ENCODE measurements at regions not wholly inside any gene's neighbourhood (a gene's known extent, or its start where the extent isn't known, plus 50 kb on each side); places are given as distances from the start of the nearest gene placed in this dataset.
"Not testable (repeated sequence)": the region's sequence is repeated elsewhere in the genome, so short reads cannot be mapped to it uniquely, and the experiment has no call there.

DNA sequence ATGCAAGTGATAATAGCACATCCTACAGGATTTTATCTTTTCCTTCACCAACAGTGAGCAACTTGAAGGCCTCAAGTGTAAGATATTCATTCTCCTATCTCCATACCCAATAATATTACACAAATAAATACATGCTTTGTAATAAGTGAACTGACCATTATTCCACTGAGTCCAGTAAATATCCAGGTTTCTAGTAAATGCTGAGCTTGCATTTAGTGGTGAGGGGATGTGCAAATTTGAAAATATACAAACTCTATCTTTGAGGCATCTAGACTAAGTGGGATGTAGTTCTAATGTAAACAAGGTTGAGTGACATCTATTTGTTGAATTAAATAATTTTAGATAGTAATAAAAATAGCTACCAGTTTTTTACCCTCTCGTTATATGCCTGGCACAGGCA lies 587.6 kb upstream of the IL12A start:
- Histone ChIP-seq H3K27me3 (ENCODE audit: control insufficient read depth in 5 of 5, insufficient read depth in 4 of 5, low read length in 5 of 5) (no peaks in the 10 kb centered on the region), H3K4me3 (ENCODE audit: low read depth in 1 of 5, low read length in 5 of 5) (no peak overlapping the region)

DNA sequence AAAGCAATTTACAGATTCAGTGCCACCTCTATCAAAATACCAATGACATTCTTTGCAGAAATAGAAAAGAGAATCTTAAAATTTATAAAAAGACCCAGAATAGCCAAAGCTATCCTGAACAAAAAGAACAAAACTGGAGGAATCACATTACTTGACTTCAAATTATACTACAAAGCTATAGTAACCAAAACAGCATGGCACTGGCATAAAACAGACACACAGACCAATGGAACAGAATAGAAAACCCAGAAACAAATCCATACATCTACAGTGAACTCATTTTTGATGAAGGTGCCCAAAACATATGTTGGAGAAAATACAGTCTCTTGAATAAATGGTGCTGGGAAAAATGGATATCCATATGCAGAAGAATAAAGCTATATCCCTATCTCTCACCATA lies 578.9 kb upstream of the IL12A start:
- H3K4me3 ChIP-seq (ENCODE audit: low read depth in 1 of 5, low read length in 5 of 5); H3K27me3 ChIP-seq (ENCODE audit: control insufficient read depth in 5 of 5, insufficient read depth in 4 of 5, low read length in 5 of 5); H3K4me1 ChIP-seq (ENCODE audit: control insufficient read depth in 5 of 5, insufficient read depth in 5 of 5, low read length in 5 of 5); H3K27ac ChIP-seq (ENCODE audit: low read depth, low read length); H3K36me3 ChIP-seq (ENCODE audit: control insufficient read depth in 5 of 5, insufficient read depth in 5 of 5, low read length in 5 of 5); H3K9ac ChIP-seq (ENCODE audit: low read length in 5 of 5): not testable (repeated sequence)
- H3K9me3 ChIP-seq (ENCODE audit: control insufficient read depth in 5 of 5, low read length in 5 of 5): peaks cover 3 to 15% (median 13%) of the 10 kb centered on the region in 5 donors

More for the DNA sequence above, 587.6 kb upstream of the IL12A start:
- Histone ChIP-seq H3K9ac (ENCODE audit: low read length in 5 of 5) (no peak overlapping the region), H3K9me3 (ENCODE audit: control insufficient read depth in 5 of 5, low read length in 5 of 5) (peaks cover 0 to 3% (median 3%) of the 10 kb centered on the region in 5 donors), H3K36me3 (ENCODE audit: control insufficient read depth in 5 of 5, insufficient read depth in 5 of 5, low read length in 5 of 5) (no peaks in the 10 kb centered on the region), H3K27ac (ENCODE audit: low read depth, low read length) (no peak overlapping the region), H3K4me1 (ENCODE audit: control insufficient read depth in 5 of 5, insufficient read depth in 5 of 5, low read length in 5 of 5) (no peaks in the 10 kb centered on the region)

DNA sequence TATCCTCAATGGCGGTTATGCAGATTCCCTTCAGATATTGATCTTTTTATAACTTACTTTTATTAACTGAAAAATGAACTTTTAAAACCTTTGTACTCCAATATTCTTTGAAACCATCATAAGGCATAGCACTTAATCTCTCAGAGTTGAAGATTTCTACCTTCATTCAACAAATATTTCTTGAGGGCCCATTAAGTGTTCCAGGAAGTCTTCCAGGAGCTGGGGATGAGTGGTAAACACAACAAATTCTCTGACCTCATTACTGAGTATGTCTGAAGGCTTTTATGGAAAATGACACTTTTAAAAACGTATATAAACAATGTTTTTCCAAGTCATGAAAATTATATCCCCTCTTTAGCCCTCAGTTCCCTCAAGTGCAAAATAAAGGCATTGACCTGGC lies 575.3 kb upstream of the IL12A start:
- H3K4me1 ChIP-seq (ENCODE audit: control insufficient read depth in 5 of 5, insufficient read depth in 5 of 5, low read length in 5 of 5): no peaks in the 10 kb centered on the region
- H3K27me3 ChIP-seq (ENCODE audit: control insufficient read depth in 5 of 5, insufficient read depth in 4 of 5, low read length in 5 of 5): no peaks in the 10 kb centered on the region
- H3K9me3 ChIP-seq (ENCODE audit: control insufficient read depth in 5 of 5, low read length in 5 of 5): peaks cover 3 to 16% (median 13%) of the 10 kb centered on the region in 5 donors
- no peak overlapping the region for H3K9ac ChIP-seq (ENCODE audit: low read length in 5 of 5)
- no peak overlapping the region for H3K27ac ChIP-seq (ENCODE audit: low read depth, low read length)
- H3K4me3 ChIP-seq (ENCODE audit: low read depth in 1 of 5, low read length in 5 of 5): no peak overlapping the region
- no peaks in the 10 kb centered on the region for H3K36me3 ChIP-seq (ENCODE audit: control insufficient read depth in 5 of 5, insufficient read depth in 5 of 5, low read length in 5 of 5)

DNA sequence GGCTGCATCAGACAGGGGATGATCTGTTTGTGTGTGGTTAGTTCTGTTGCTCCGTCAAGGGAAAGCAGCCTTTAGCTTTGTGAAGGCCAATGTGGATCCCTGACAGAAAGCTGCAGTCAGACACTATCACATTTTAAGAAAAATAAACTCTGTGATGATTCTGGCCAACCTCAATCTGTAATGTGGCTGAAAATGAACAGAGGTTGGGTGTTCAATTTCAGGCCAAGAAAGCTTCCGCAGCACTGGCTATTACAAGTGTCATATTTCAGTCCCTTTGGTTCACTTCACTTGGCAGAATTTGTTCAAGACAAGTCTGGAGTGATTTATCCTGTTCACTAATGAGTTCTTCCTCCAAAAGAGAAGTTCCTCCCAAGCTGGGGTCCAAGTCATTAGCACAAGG lies 571.8 kb upstream of the IL12A start:
- Histone ChIP-seq H3K4me3 (ENCODE audit: low read depth in 1 of 5, low read length in 5 of 5) (no peak overlapping the region), H3K9me3 (ENCODE audit: control insufficient read depth in 5 of 5, low read length in 5 of 5) (peaks cover 0 to 5% (median 4%) of the 10 kb centered on the region in 5 donors), H3K4me1 (ENCODE audit: control insufficient read depth in 5 of 5, insufficient read depth in 5 of 5, low read length in 5 of 5) (no peaks in the 10 kb centered on the region), H3K27ac (ENCODE audit: low read depth, low read length) (no peak overlapping the region), H3K36me3 (ENCODE audit: control insufficient read depth in 5 of 5, insufficient read depth in 5 of 5, low read length in 5 of 5) (no peaks in the 10 kb centered on the region), H3K27me3 (ENCODE audit: control insufficient read depth in 5 of 5, insufficient read depth in 4 of 5, low read length in 5 of 5) (no peaks in the 10 kb centered on the region), H3K9ac (ENCODE audit: low read length in 5 of 5) (no peak overlapping the region)

DNA sequence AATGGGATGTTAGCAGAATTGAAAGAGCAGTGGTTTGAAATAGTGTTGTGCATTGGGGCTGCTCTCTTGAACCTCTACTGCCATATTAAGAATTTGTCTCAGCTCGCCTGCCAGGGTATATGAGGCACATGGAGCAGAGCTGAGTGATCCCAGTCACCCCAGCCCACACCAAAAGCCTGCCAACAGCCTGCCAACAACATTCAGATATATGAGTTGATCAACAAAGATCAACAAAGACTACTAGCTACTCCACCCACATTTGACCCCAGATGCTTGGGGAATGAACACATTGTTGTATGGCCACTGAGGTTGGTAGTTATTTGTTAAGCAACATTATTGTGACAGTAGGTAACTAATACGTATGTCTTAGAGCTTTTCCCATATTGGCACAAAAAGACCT lies 570.9 kb upstream of the IL12A start:
- no peaks in the 10 kb centered on the region for H3K4me1 ChIP-seq (ENCODE audit: control insufficient read depth in 5 of 5, insufficient read depth in 5 of 5, low read length in 5 of 5)
- H3K9me3 ChIP-seq (ENCODE audit: control insufficient read depth in 5 of 5, low read length in 5 of 5): peaks cover 0 to 5% (median 4%) of the 10 kb centered on the region in 5 donors
- H3K27ac ChIP-seq (ENCODE audit: low read depth, low read length): no peak overlapping the region
- no peaks in the 10 kb centered on the region for H3K36me3 ChIP-seq (ENCODE audit: control insufficient read depth in 5 of 5, insufficient read depth in 5 of 5, low read length in 5 of 5)
- no peaks in the 10 kb centered on the region for H3K27me3 ChIP-seq (ENCODE audit: control insufficient read depth in 5 of 5, insufficient read depth in 4 of 5, low read length in 5 of 5)
- no peak overlapping the region for H3K4me3 ChIP-seq (ENCODE audit: low read depth in 1 of 5, low read length in 5 of 5)
- no peak overlapping the region for H3K9ac ChIP-seq (ENCODE audit: low read length in 5 of 5)

DNA sequence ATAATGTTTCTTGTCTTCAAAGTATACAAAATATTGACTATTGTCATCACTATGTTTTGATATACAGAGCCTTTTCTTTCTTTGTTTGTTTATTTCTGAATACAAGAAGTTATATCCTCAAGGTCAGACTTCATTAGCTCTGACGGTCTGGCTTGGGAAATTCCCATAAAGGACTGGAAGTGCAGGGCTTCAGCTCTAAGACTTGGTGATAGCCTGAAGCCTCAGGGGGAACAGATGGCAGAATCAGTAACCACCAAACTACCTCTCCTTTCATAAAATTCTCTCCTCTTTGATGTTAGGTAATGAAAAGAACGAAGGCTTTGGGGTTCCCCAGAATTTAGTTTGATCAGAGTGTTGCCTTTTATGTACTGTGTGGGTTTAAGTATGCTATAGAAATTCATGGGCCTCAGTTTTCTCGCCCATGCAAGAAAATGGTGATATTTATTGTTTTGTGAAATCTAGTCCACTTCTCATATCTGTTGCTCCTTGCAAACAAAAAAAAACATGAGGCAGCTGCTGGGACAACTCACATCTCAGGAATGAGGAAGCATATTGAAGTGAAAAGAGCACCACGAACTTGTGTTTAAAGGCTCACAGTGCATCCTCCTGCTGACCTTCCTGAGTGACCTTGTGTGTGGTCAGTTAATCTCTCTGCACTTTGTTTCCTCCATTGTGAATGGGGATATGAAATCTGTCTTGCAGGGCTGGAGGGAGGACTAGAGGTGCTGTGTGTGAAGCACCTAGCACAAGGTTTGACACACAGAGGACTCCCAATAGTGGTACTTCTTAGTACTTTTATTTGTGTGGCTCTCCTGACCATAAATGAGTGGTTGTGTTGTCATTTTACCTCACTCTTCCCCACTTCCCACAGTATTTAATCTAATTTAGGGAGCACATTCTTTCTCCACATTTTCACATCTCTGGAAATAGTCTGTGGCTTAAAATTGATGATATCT lies 569.8 kb upstream of the IL12A start:
- H3K36me3 ChIP-seq (ENCODE audit: control insufficient read depth in 5 of 5, insufficient read depth in 5 of 5, low read length in 5 of 5): no peaks in the 10 kb centered on the region
- H3K9me3 ChIP-seq (ENCODE audit: control insufficient read depth in 5 of 5, low read length in 5 of 5): peaks cover 0 to 5% (median 4%) of the 10 kb centered on the region in 5 donors
- no peaks in the 10 kb centered on the region for H3K4me1 ChIP-seq (ENCODE audit: control insufficient read depth in 5 of 5, insufficient read depth in 5 of 5, low read length in 5 of 5)

DNA sequence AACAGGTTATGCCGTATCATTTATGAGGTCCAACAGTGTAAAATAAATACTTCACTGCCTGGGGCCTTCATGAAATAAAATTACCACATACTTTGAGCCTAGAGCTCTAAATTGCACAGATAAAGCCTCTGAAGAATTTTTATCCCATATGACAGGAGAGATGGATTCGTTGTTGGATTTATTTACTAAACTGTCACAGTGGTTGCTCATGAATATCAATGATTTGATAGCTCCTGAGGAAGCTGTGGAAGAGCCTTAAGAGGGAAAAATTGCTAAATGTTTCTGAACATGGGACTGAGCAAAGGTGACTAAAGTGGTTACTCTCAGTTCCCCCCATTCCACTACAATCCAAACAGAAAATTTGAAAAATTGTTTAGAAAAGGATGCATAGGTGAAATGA lies 558.9 kb upstream of the IL12A start:
- Histone ChIP-seq H3K27me3 (ENCODE audit: control insufficient read depth in 5 of 5, insufficient read depth in 4 of 5, low read length in 5 of 5) (no peaks in the 10 kb centered on the region), H3K9me3 (ENCODE audit: control insufficient read depth in 5 of 5, low read length in 5 of 5) (no peaks in the 10 kb centered on the region), H3K36me3 (ENCODE audit: control insufficient read depth in 5 of 5, insufficient read depth in 5 of 5, low read length in 5 of 5) (no peaks in the 10 kb centered on the region)

More for the DNA sequence above, 569.8 kb upstream of the IL12A start:
- Histone ChIP-seq H3K27ac (ENCODE audit: low read depth, low read length) (no peak overlapping the region), H3K9ac (ENCODE audit: low read length in 5 of 5) (no peak overlapping the region), H3K4me3 (ENCODE audit: low read depth in 1 of 5, low read length in 5 of 5) (no peak overlapping the region), H3K27me3 (ENCODE audit: control insufficient read depth in 5 of 5, insufficient read depth in 4 of 5, low read length in 5 of 5) (no peaks in the 10 kb centered on the region)

DNA sequence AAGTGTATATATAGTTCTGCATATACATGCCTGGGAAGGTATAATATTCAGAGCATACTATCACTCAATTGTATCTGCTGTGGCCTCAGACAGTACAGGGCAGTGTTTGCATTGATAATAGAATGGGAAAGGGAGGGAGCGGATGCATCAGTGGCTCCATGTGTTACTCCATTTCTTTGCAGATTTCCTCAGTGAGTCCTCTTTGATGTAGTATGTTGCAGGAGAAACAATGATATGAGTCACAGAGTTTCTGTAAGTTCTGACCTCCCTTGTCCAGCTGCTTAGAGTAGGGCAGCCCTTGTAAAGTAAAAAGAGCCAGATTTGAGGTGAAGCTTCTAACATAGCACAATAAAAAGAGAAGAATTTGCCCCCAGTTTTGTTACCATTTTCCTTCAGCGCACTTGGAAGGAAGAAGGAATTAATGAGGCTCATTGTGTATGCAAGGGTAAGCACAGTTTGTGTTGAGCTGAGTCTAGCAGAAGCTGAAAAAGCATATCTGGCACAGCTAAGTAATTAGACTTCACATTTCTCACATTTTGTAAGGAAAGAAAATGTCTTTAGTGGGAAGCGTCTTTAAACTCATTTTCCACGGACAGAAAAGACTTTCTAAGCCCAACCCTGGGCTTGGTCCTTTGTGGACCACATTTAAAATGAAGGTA lies 555.8 kb upstream of the IL12A start:
- H3K36me3 ChIP-seq (ENCODE audit: control insufficient read depth in 5 of 5, insufficient read depth in 5 of 5, low read length in 5 of 5): no peaks in the 10 kb centered on the region
- no peak overlapping the region for H3K27ac ChIP-seq (ENCODE audit: low read depth, low read length)

More for the DNA sequence above, 558.9 kb upstream of the IL12A start:
- Histone ChIP-seq H3K4me3 (ENCODE audit: low read depth in 1 of 5, low read length in 5 of 5) (no peak overlapping the region), H3K4me1 (ENCODE audit: control insufficient read depth in 5 of 5, insufficient read depth in 5 of 5, low read length in 5 of 5) (no peaks in the 10 kb centered on the region), H3K27ac (ENCODE audit: low read depth, low read length) (no peak overlapping the region), H3K9ac (ENCODE audit: low read length in 5 of 5) (no peak overlapping the region)

DNA sequence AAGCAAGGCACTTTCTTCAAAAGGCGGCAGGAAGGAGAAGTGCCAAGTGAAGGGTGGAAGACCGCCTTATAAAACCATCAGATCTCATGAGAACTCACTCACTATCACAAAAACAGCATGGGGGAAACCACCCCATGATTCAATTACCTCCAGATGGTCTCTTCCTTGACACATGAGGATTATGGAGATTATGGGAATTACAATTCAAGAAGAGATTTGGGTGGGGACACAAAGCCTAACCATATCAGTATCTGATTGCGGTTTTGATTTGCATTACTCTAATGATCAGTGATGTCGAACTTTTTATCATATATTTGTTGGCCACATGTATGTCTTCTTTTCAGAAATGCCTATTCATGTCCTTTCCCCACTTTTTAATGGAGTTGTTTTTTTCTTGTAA lies 549.3 kb upstream of the IL12A start:
- Histone ChIP-seq H3K9ac (ENCODE audit: low read length in 5 of 5) (no peak overlapping the region), H3K4me1 (ENCODE audit: control insufficient read depth in 5 of 5, insufficient read depth in 5 of 5, low read length in 5 of 5) (no peaks in the 10 kb centered on the region), H3K36me3 (ENCODE audit: control insufficient read depth in 5 of 5, insufficient read depth in 5 of 5, low read length in 5 of 5) (no peaks in the 10 kb centered on the region), H3K27ac (ENCODE audit: low read depth, low read length) (no peak overlapping the region), H3K27me3 (ENCODE audit: control insufficient read depth in 5 of 5, insufficient read depth in 4 of 5, low read length in 5 of 5) (no peaks in the 10 kb centered on the region), H3K4me3 (ENCODE audit: low read depth in 1 of 5, low read length in 5 of 5) (no peak overlapping the region), H3K9me3 (ENCODE audit: control insufficient read depth in 5 of 5, low read length in 5 of 5) (no peaks in the 10 kb centered on the region)

More for the DNA sequence above, 555.8 kb upstream of the IL12A start:
- Histone ChIP-seq H3K4me3 (ENCODE audit: low read depth in 1 of 5, low read length in 5 of 5) (no peak overlapping the region), H3K9me3 (ENCODE audit: control insufficient read depth in 5 of 5, low read length in 5 of 5) (no peaks in the 10 kb centered on the region), H3K9ac (ENCODE audit: low read length in 5 of 5) (no peak overlapping the region), H3K4me1 (ENCODE audit: control insufficient read depth in 5 of 5, insufficient read depth in 5 of 5, low read length in 5 of 5) (no peaks in the 10 kb centered on the region), H3K27me3 (ENCODE audit: control insufficient read depth in 5 of 5, insufficient read depth in 4 of 5, low read length in 5 of 5) (no peaks in the 10 kb centered on the region)

DNA sequence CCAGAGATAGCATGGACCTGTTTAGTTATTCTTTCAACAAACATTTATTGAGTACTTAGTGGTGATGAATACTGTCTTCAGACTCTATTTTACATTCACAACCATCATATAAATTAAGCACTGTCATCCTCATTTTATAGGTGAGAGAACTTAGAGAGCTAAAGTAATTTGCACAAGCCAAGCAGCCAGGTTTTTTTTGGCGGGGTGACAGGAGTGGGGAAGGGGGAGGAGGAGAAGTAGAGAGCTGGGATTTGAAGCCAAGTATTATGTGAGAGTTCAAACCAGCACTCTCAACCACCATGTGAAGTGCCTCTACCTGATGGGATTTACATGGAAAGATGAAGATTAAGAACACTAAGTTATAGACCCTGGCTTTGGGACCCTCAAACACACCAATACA lies 547.4 kb upstream of the IL12A start:
- H3K9me3 ChIP-seq (ENCODE audit: control insufficient read depth in 5 of 5, low read length in 5 of 5): peaks cover 0 to 3% (median 0%) of the 10 kb centered on the region in 5 donors
- H3K4me1 ChIP-seq (ENCODE audit: control insufficient read depth in 5 of 5, insufficient read depth in 5 of 5, low read length in 5 of 5): no peaks in the 10 kb centered on the region
- no peak overlapping the region for H3K27ac ChIP-seq (ENCODE audit: low read depth, low read length)
- H3K9ac ChIP-seq (ENCODE audit: low read length in 5 of 5): no peak overlapping the region
- no peaks in the 10 kb centered on the region for H3K27me3 ChIP-seq (ENCODE audit: control insufficient read depth in 5 of 5, insufficient read depth in 4 of 5, low read length in 5 of 5)
- H3K4me3 ChIP-seq (ENCODE audit: low read depth in 1 of 5, low read length in 5 of 5): no peak overlapping the region
- H3K36me3 ChIP-seq (ENCODE audit: control insufficient read depth in 5 of 5, insufficient read depth in 5 of 5, low read length in 5 of 5): no peaks in the 10 kb centered on the region
